ENCODE measurements at regions not wholly inside any gene's neighbourhood (a gene's known extent, or its start where the extent isn't known, plus 50 kb on each side); places are given as distances from the start of the nearest gene placed in this dataset.

DNA sequence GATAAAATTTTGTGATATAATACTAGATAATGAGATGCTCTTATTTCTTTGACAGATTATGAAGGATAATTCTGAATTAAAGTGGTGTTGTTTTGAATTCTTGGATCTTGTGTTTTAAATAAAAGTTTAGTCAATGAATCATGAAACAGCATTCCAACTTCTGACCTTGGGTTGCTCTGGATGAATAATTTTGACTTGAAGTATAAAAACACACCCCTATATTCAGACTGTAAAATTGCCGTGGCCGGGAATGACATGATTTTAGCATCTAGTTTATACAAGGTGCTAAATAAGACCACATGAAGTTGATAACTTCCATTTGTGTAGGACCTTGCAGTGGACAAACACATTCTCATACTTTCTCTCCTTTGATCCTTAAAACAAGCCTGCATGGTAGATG, 67.2 kb upstream of the DAP start:
- Histone ChIP-seq H2AFZ (ENCODE audit: low read length) (no peak overlapping the region), H3K4me2 (ENCODE audit: insufficient read depth, low read length, poor library complexity, severe bottlenecking) (no peak overlapping the region), H4K8ac (ENCODE audit: low read depth, low read length) (no peak overlapping the region), H2AK5ac (ENCODE audit: low read depth, low read length) (no peak overlapping the region), H4K91ac (ENCODE audit: low read depth, low read length, poor library complexity) (no peak overlapping the region), H3K14ac (ENCODE audit: low read length) (no peak overlapping the region), H3K4ac (ENCODE audit: low read length) (no peak overlapping the region), H2BK120ac (ENCODE audit: low read depth, low read length) (no peak overlapping the region), H3K27ac (replicated peaks; ENCODE audit: low read length) (no peak overlapping the region), H3K36me3 (replicated peaks in 1 of 2; ENCODE audit: control insufficient read depth in 2 of 2, insufficient read depth in 2 of 2, low read length in 2 of 2) (no peaks in the 10 kb centered on the region), H3K18ac (ENCODE audit: low read length) (no peak overlapping the region), H3K27me3 (ENCODE audit: control insufficient read depth in 3 of 3, insufficient read depth in 3 of 3, low read depth in 1 of 3, low read length in 3 of 3) (no peaks in the 10 kb centered on the region), H2BK15ac (ENCODE audit: low read length) (no peak overlapping the region), H3K79me1 (ENCODE audit: low read depth, low read length) (no peaks in the 10 kb centered on the region), H3K23ac (ENCODE audit: low read depth, low read length, poor library complexity) (no peak overlapping the region), H3K9ac (ENCODE audit: low read depth, low read length, poor library complexity) (no peak overlapping the region), H2BK12ac (ENCODE audit: low read length) (no peak overlapping the region), H3K4me3 (ENCODE audit: low read length in 2 of 2) (no peak overlapping the region), H2BK5ac (ENCODE audit: low read length) (no peak overlapping the region), H3K9me3 (replicated peaks in 1 of 2; ENCODE audit: control insufficient read depth in 2 of 2, insufficient read depth in 1 of 2, low read depth in 1 of 2, low read length in 2 of 2) (peaks cover 0 to 3% of the 10 kb centered on the region in 2 donors), H3K4me1 (ENCODE audit: control insufficient read depth in 2 of 2, insufficient read depth in 1 of 2, low read depth in 1 of 2, low read length in 2 of 2) (peaks cover 0 to 3% of the 10 kb centered on the region in 2 donors)
- no peak for DNase-seq (ENCODE audit: low spot score)
- no CpG with 5 or more reads among the region's 2 CpGs for WGBS, 2 donors (ENCODE audit: extremely low coverage in 2 of 2, insufficient read length in 2 of 2, insufficient replicate concordance in 1 of 2)

DNA sequence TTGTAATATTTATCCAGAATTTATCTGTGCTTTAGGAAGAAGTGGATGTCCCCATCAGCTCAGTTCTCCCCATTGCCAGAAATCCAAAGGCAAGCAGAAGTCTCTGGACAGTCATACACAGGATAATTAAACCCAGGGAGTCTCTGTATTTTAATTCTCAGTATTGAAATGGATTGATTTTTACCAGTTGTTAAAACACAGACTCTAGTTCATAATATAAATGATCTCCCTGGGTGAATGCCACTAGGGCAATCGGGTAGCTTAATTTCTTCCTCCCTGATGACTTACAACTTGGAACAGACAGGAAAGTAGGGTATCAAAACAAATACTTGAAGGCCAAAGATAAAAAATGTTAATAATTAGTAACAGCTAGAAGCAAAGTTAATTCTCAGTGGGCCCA, 66.5 kb upstream of the DAP start:
- Histone ChIP-seq H3K9ac (ENCODE audit: low read depth, low read length, poor library complexity) (no peak overlapping the region), H3K9me3 (replicated peaks in 1 of 2; ENCODE audit: control insufficient read depth in 2 of 2, insufficient read depth in 1 of 2, low read depth in 1 of 2, low read length in 2 of 2) (peaks cover 0 to 3% of the 10 kb centered on the region in 2 donors), H2AK5ac (ENCODE audit: low read depth, low read length) (no peak overlapping the region), H2AFZ (ENCODE audit: low read length) (no peak overlapping the region), H3K23ac (ENCODE audit: low read depth, low read length, poor library complexity) (no peak overlapping the region), H3K27me3 (ENCODE audit: control insufficient read depth in 3 of 3, insufficient read depth in 3 of 3, low read depth in 1 of 3, low read length in 3 of 3) (no peaks in the 10 kb centered on the region), H2BK12ac (ENCODE audit: low read length) (no peak overlapping the region), H3K4me3 (ENCODE audit: low read length in 2 of 2) (no peak overlapping the region), H3K36me3 (replicated peaks in 1 of 2; ENCODE audit: control insufficient read depth in 2 of 2, insufficient read depth in 2 of 2, low read length in 2 of 2) (no peaks in the 10 kb centered on the region), H2BK5ac (ENCODE audit: low read length) (no peak overlapping the region), H4K91ac (ENCODE audit: low read depth, low read length, poor library complexity) (no peak overlapping the region), H3K27ac (replicated peaks; ENCODE audit: low read length) (no peak overlapping the region), H2BK15ac (ENCODE audit: low read length) (no peak overlapping the region), H3K4me2 (ENCODE audit: insufficient read depth, low read length, poor library complexity, severe bottlenecking) (no peak overlapping the region), H3K79me1 (ENCODE audit: low read depth, low read length) (no peaks in the 10 kb centered on the region), H3K4me1 (ENCODE audit: control insufficient read depth in 2 of 2, insufficient read depth in 1 of 2, low read depth in 1 of 2, low read length in 2 of 2) (peaks cover 0 to 3% of the 10 kb centered on the region in 2 donors), H4K8ac (ENCODE audit: low read depth, low read length) (no peak overlapping the region), H3K14ac (ENCODE audit: low read length) (no peak overlapping the region), H3K4ac (ENCODE audit: low read length) (no peak overlapping the region), H2BK120ac (ENCODE audit: low read depth, low read length) (no peak overlapping the region), H3K18ac (ENCODE audit: low read length) (no peak overlapping the region)
- WGBS, 2 donors (ENCODE audit: extremely low coverage in 2 of 2, insufficient read length in 2 of 2, insufficient replicate concordance in 1 of 2) = no CpG with 5 or more reads among the region's 1 CpG
- DNase-seq (ENCODE audit: low spot score) = no peak

- no peaks in the 10 kb centered on the region for H3K27me3 ChIP-seq (ENCODE audit: control insufficient read depth in 3 of 3, insufficient read depth in 3 of 3, low read depth in 1 of 3, low read length in 3 of 3)
- H4K91ac ChIP-seq (ENCODE audit: low read depth, low read length, poor library complexity) = no peak overlapping the region
- no peak overlapping the region for H3K23ac ChIP-seq (ENCODE audit: low read depth, low read length, poor library complexity)
- no peak overlapping the region for H3K4me2 ChIP-seq (ENCODE audit: insufficient read depth, low read length, poor library complexity, severe bottlenecking)
- no peak overlapping the region for H3K9ac ChIP-seq (ENCODE audit: low read depth, low read length, poor library complexity)
- no peak for DNase-seq (ENCODE audit: low spot score)
- H3K18ac ChIP-seq (ENCODE audit: low read length) = no peak overlapping the region
- WGBS, 2 donors (ENCODE audit: extremely low coverage in 2 of 2, insufficient read length in 2 of 2, insufficient replicate concordance in 1 of 2) = no CpG with 5 or more reads among the region's 2 CpGs
- H3K79me1 ChIP-seq (ENCODE audit: low read depth, low read length) = no peaks in the 10 kb centered on the region
- H3K36me3 ChIP-seq (replicated peaks in 1 of 2; ENCODE audit: control insufficient read depth in 2 of 2, insufficient read depth in 2 of 2, low read length in 2 of 2) = no peaks in the 10 kb centered on the region
- peaks cover 0 to 3% of the 10 kb centered on the region in 2 donors for H3K4me1 ChIP-seq (ENCODE audit: control insufficient read depth in 2 of 2, insufficient read depth in 1 of 2, low read depth in 1 of 2, low read length in 2 of 2)
- H3K14ac ChIP-seq (ENCODE audit: low read length) = no peak overlapping the region
- no peak overlapping the region for H2BK15ac ChIP-seq (ENCODE audit: low read length)
- no peak overlapping the region for H2AK5ac ChIP-seq (ENCODE audit: low read depth, low read length)
- no peak overlapping the region for H2BK5ac ChIP-seq (ENCODE audit: low read length)
- no peak overlapping the region for H3K4me3 ChIP-seq (ENCODE audit: low read length in 2 of 2)
- H4K8ac ChIP-seq (ENCODE audit: low read depth, low read length) = no peak overlapping the region
- H2BK120ac ChIP-seq (ENCODE audit: low read depth, low read length) = no peak overlapping the region
- peaks cover 0 to 3% of the 10 kb centered on the region in 2 donors for H3K9me3 ChIP-seq (replicated peaks in 1 of 2; ENCODE audit: control insufficient read depth in 2 of 2, insufficient read depth in 1 of 2, low read depth in 1 of 2, low read length in 2 of 2)
- H2BK12ac ChIP-seq (ENCODE audit: low read length) = no peak overlapping the region
- H3K27ac ChIP-seq (replicated peaks; ENCODE audit: low read length) = no peak overlapping the region
- no peak overlapping the region for H3K4ac ChIP-seq (ENCODE audit: low read length)
- H2AFZ ChIP-seq (ENCODE audit: low read length) = no peak overlapping the region
These were observed 65.9 kb upstream of the DAP start for GRCh38 chr5:10826971-10827370.

DNA sequence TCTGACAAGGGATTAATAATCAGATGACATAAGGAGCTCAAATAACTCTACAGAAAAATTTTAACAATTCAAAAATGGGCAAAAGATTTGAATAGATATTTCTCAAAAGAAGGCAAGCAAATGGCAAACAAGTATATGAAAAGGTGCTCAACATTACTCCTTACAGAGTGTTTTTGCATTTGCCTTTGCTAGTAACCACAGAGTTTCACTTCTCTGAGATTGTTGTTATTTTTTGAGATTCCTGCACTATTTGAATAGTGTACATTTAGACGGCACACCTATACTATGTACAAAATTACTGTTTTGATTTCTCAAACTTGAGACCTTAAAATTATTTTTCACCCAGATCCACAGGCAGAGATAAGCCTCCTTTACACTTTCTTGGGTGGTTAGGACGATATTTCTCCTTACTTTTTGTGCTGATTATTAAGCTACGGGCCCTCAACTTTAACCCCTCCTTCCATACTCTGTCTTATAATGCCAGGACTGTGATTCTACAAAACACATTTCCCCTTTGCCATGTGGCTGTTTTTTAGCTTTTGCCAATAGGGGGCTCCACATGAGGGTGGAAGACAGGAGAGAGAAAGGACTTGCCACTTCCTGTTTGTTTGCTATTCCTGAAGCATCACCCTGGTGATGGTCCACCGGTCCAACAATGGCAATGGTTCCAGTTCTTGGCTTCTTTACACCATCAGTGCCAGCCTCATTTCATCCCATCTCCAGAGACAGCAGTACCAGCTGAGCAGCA, 65.0 kb upstream of the DAP start:
- no peak overlapping the region for H2AK5ac ChIP-seq (ENCODE audit: low read depth, low read length)
- no peak overlapping the region for H3K23ac ChIP-seq (ENCODE audit: low read depth, low read length, poor library complexity)
- no peak overlapping the region for H2BK120ac ChIP-seq (ENCODE audit: low read depth, low read length)
- no CpG with 5 or more reads among the region's 4 CpGs for WGBS, 2 donors (ENCODE audit: extremely low coverage in 2 of 2, insufficient read length in 2 of 2, insufficient replicate concordance in 1 of 2)
- H2BK15ac ChIP-seq (ENCODE audit: low read length) = no peak overlapping the region
- H2AFZ ChIP-seq (ENCODE audit: low read length) = no peak overlapping the region
- H3K9me3 ChIP-seq (replicated peaks in 1 of 2; ENCODE audit: control insufficient read depth in 2 of 2, insufficient read depth in 1 of 2, low read depth in 1 of 2, low read length in 2 of 2) = peaks cover 0 to 3% of the 10 kb centered on the region in 2 donors
- H3K4me1 ChIP-seq (ENCODE audit: control insufficient read depth in 2 of 2, insufficient read depth in 1 of 2, low read depth in 1 of 2, low read length in 2 of 2) = peaks cover 0 to 3% of the 10 kb centered on the region in 2 donors
- no peak overlapping the region for H4K8ac ChIP-seq (ENCODE audit: low read depth, low read length)
- H2BK12ac ChIP-seq (ENCODE audit: low read length) = no peak overlapping the region
- H3K36me3 ChIP-seq (replicated peaks in 1 of 2; ENCODE audit: control insufficient read depth in 2 of 2, insufficient read depth in 2 of 2, low read length in 2 of 2) = no peaks in the 10 kb centered on the region
- no peak overlapping the region for H3K18ac ChIP-seq (ENCODE audit: low read length)
- H3K9ac ChIP-seq (ENCODE audit: low read depth, low read length, poor library complexity) = no peak overlapping the region
- no peak overlapping the region for H3K4me2 ChIP-seq (ENCODE audit: insufficient read depth, low read length, poor library complexity, severe bottlenecking)
- H3K14ac ChIP-seq (ENCODE audit: low read length) = no peak overlapping the region
- H3K4ac ChIP-seq (ENCODE audit: low read length) = no peak overlapping the region
- H3K27ac ChIP-seq (replicated peaks; ENCODE audit: low read length) = no peak overlapping the region
- H3K4me3 ChIP-seq (ENCODE audit: low read length in 2 of 2) = no peak overlapping the region
- H4K91ac ChIP-seq (ENCODE audit: low read depth, low read length, poor library complexity) = no peak overlapping the region
- H2BK5ac ChIP-seq (ENCODE audit: low read length) = no peak overlapping the region
- no peaks in the 10 kb centered on the region for H3K79me1 ChIP-seq (ENCODE audit: low read depth, low read length)
- no peak for DNase-seq (ENCODE audit: low spot score)
- no peaks in the 10 kb centered on the region for H3K27me3 ChIP-seq (ENCODE audit: control insufficient read depth in 3 of 3, insufficient read depth in 3 of 3, low read depth in 1 of 3, low read length in 3 of 3)
